NCI-H524 treated with DMSO at 0.1 percent for 48 hours (cell line): ENCODE measurements at regions not wholly inside any gene's neighbourhood (a gene's known extent, or its start where the extent isn't known, plus 50 kb on each side); places are given as distances from the start of the nearest gene placed in this dataset.
"Not testable (repeated sequence)": the region's sequence is repeated elsewhere in the genome, so short reads cannot be mapped to it uniquely, and the experiment has no call there.

Experiments used
- DNase-seq: peaks from one replicate; lab custom pipeline; 2025; lab: John Stamatoyannopoulos, UW

GRCh38 chr9:102728946-102729345, 266.2 kb upstream of the CYLC2 start:
- no peak for DNase-seq

DNA sequence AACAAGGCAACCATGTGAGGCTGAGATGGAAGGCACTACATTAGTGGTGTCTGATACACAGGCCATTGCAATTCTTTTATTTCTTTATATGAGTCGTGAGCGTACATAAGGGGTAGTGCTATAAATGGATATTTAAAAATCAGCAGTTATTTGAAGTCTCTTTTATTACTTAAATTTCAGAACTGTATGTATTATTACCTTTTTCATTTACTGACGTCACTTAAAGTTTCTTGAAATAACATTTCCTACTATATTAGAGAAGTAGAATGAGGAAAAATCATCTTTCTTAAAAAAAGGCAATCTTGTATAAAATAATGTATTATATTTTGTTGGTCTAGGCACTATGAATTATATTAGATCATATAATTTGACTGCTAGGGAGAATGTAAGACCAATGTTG, 280.9 kb upstream of the CYLC2 start:
- DNase-seq = no peak

GRCh38 chr9:102712910-102713309, 282.2 kb upstream of the CYLC2 start:
- DNase-seq = not testable (repeated sequence)

GRCh38 chr9:102700936-102701335, 294.2 kb upstream of the CYLC2 start:
- DNase-seq = no peak

- no peak for DNase-seq
These were observed 325.9 kb upstream of the CYLC2 start for GRCh38 chr9:102669220-102669619.

GRCh38 chr9:102652471-102652870, 342.7 kb upstream of the CYLC2 start:
- DNase-seq = no peak

DNA sequence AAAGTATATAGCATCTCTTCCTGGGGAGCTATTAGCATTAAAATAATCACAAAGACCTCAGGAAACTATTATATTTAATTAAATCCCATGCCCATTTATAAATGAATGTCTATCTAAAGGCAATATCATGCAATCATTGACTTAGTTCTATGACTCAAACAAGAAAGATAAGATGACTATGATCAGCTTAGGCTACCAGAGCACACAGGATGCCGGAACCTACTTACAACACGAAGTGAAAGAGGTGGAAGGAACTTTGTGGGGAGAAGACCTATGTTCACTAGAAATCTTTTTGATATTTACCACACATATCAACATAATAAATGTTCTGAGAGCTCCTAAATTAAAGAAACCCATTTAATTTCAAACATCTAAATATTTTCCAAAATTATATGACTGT, 344.2 kb upstream of the CYLC2 start:
- DNase-seq = no peak

DNA sequence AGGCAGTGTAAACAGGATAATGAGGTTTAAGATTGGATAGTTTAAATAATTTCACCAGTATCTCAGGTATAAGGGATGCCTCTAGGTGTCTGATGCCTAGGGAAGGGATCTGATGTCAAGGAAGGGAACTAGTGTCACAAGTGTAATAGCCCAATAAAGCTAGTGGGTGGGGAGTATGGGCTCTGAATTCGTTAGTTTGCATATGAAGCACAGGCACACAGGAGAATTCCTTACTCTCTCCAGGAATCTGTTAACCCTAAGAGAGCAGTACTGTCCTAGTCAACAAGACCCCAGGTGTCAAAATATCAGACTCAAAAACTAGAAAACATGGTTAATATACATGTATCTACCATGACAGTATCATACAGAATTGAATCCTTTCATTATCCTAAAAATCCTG, 352.5 kb upstream of the CYLC2 start:
- DNase-seq = no peak

GRCh38 chr9:102631559-102631958, 363.6 kb upstream of the CYLC2 start:
- no peak for DNase-seq

- DNase-seq = no peak
These were observed 385.7 kb upstream of the CYLC2 start for GRCh38 chr9:102609461-102609860.

GRCh38 chr9:102603198-102604195, 391.6 kb upstream of the CYLC2 start:
- not testable (repeated sequence) for DNase-seq

DNA sequence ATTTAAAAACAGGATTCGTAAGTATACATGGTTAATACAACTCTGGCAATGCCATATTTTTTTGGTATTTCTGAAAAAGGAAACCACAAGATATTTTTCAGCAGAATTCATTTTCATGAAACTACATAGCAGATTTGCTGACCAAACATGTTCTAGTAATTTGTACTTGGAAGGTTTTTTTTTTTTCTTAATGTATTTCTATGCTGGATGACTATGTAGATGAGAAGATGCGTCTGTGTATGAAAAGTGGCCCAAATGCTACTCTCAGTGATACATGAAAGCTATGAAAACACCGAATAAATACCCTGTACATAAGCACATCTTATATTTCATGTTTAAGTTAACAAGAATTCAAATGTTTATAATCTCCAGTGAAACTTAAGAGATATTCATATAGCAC, 400.9 kb upstream of the CYLC2 start:
- DNase-seq = no peak

DNA sequence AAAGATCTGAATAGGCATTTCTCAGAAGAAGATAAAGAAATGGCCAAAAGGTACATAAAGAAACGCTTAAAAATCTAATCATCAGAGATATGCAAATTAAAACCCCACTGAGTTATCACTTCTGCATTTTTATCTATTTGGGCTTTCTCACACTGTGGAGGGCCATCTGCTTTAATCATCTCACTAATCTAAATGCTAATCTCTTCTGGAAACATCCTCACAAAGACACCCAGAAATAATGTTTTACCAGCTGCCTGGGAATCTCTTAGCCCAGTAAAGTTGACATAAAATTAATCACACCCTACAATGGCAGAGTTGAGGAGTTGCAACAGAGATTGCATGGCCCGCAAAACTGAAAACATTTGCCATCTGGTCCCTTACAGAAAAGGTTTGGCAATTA, 407.9 kb upstream of the CYLC2 start:
- DNase-seq = peak; percentile 90

- DNase-seq = no peak
These were observed 425.7 kb upstream of the CYLC2 start for GRCh38 chr9:102569436-102569835.

DNA sequence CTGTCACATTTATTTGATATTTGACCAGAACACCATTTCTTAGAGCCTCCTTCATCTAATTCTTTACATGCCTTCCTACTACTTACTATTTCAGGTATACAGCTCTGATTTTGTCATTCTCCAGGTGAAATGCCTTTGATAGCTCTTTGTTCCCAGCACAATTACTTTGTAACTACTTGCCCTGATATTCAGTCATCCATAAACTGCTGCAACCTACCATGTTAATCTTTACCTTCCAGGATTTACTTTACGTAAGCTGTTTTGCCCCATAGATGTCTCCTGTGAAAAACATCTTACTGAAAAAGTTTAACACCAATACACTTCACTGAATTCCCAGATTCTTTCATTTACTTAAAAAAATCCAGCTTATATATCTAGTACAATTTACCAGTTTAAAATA, 443.8 kb upstream of the CYLC2 start:
- no peak for DNase-seq

GRCh38 chr9:102550886-102551285, 444.2 kb upstream of the CYLC2 start:
- DNase-seq = no peak

GRCh38 chr9:102550266-102550665, 444.9 kb upstream of the CYLC2 start:
- DNase-seq = no peak

GRCh38 chr9:102534031-102534430, 461.1 kb upstream of the CYLC2 start:
- no peak for DNase-seq

- no peak for DNase-seq
These were observed 473.9 kb upstream of the CYLC2 start for GRCh38 chr9:102521097-102521755.

GRCh38 chr9:102519423-102519822, 475.7 kb upstream of the CYLC2 start:
- DNase-seq = no peak

DNA sequence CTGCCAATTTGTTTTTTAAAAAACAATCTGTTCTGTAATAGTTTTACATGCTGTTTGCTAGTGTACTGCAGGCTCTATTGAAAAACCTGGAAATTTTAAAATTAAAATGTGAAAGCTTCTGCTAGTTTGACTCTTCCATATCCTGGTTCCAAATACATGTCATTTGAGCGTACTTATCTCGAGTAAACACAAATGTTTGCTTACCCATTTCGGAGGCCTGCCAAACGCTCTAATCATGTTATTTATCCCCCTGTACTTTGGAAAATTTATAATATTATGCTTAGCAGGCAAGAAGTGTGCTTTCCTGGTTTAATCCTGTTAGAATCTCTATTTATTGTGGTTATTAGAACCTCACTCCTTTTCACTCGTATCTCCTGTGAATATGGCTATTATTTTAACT, 476.8 kb upstream of the CYLC2 start:
- no peak for DNase-seq

DNA sequence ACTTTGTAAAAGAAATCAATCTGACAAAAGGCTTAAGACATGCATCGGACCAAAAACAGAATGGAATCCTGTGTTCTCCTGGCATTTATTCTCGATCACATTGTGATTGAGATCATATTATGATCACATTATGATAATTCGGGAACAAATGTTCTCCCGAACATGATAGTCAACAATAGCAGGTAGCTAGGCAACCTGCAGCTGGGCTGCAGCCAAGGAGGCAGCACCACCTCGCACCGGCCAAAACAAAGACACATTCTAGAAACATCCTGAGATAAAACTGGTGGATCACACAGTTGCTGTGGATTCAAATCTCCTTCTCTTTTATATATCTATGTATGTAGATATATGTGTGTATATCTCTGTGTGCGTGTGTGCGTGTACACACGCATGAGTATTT, 480.6 kb upstream of the CYLC2 start:
- DNase-seq = no peak

DNA sequence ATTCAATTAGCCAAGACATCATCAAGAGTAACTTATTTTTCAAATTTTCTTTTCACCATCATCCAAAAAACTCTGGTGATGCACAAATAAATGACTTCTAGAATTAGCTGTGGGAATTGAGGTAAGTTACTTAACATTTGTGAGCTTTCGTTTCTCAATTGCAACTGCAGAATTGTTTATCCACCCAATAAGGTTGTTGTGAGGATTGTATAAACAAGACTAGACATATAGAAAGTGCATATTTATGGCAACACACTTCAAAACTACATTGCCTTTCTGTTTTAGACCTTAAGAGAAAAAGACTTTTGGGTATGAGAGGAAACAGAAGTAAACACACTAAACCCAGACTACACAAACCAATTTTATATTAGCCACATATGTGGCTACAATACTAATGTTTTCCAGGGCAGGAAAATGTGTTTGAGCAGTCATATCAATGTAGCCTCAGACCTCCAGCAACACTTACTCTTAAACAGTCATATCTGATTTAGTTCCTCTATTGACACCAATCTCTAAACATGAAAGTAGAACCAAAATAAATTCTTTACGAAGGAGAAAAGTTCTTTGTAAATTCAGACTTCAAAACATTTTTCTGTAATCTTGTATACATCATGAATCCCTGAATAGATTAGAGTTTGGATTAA, 488.0 kb upstream of the CYLC2 start:
- no peak for DNase-seq
